HG02885 (cell line): ENCODE measurements at regions not wholly inside any gene's neighbourhood (a gene's known extent, or its start where the extent isn't known, plus 50 kb on each side); places are given as distances from the start of the nearest gene placed in this dataset.

Experiments used
- ATAC-seq: cut with Tn5 transposase; IDR thresholded peaks from one replicate; pipeline ENCODE4 v1.9.1; 2021; ENCODE audit warnings: mild to moderate bottlenecking; ENCODE audit not compliant: unreplicated experiment, poor library complexity

- no peak for ATAC-seq
These were observed 221.7 kb upstream of the CIBAR2 start for GRCh38 chr16:85333744-85334640.

GRCh38 chr16:85334718-85335583 lies 222.7 kb upstream of the CIBAR2 start:
- no peak for ATAC-seq

- ATAC-seq = no peak
These were observed 223.6 kb upstream of the CIBAR2 start for GRCh38 chr16:85335584-85336491.

DNA sequence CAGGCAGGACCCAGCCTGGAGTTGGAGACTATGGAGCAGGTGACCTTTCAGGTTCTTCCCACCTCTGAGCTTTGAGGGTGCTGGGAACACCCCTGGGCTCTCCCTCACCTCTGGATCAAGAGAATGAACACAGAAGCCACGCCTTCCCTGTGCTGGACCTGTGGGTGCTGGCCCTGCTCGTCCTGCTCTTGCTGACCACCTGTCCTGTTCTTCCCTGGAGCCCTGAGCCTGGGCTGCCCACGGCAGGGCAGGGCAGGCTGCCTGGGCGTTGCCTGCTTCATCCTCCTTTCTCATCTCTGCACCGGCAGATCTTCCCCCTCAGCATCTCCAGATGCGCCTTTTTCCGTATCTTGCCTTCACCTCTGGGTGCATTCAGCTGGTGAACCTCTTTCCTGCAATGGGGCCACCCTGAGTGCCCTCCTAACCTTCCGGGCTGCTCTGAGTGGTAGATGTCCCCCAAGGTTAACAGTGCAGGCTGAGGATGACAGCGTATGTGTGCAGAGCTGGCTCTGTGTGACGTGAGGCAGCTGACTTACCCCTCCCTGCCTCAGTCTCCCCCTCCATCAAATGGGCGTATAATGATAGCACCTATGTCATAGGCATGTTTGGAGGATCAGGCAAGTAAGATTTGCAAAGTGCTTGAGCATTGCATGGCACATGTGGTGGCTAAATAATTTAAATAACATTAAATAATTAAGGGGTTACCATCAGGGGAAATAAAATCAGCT lies 225.8 kb upstream of the CIBAR2 start:
- ATAC-seq = no peak

DNA sequence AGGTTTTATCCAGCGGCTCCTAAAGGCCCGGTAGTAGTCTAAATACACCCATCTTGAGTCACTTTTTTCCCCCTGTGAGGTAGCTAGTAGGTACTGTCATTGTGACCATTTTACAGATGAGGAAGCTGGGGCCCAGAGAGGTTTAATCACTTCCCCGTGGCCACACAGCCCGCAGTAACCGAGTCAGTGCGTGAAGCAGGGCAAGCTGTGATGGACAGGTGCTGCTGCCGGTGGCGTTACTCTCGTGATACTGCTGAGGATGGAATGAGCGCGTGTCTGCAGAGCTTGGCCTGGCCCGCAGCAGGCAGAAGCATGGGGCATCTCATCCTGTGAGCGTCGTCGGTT lies 226.3 kb upstream of the CIBAR2 start:
- ATAC-seq = no peak

DNA sequence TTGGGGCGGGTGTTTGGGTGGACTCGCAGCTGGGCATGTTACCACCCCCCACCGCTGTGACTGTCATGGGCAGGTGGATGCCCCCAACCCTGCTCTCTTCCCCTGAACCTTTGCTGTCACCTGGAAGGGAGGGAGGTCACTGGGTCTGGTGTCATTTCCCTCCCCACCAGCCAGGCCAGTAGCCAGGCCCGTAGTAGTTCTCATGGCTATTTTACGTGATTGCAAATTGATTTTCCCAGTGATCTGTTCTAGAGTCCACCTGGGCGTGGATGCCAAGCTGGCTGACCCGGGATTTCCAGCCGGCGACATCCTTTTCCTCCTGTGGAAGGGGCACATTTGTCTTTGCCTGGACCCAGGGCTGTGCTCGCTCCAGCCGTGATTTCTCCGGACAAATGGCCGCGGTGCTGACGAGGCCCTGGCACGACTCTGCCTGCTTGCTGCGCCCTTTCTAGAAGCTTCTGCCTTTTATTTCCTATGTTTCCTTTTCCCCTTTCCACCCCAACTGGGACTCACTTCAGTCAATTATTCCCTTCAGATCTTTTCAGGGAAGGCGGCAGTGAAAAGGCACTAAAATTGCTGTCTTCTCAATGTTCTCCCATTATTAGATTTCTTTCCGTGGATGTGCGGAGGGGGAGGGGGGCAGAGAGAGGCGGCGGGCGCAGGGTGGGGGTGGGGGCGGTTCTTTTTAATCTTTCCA lies 226.9 kb upstream of the CIBAR2 start:
- no peak for ATAC-seq

DNA sequence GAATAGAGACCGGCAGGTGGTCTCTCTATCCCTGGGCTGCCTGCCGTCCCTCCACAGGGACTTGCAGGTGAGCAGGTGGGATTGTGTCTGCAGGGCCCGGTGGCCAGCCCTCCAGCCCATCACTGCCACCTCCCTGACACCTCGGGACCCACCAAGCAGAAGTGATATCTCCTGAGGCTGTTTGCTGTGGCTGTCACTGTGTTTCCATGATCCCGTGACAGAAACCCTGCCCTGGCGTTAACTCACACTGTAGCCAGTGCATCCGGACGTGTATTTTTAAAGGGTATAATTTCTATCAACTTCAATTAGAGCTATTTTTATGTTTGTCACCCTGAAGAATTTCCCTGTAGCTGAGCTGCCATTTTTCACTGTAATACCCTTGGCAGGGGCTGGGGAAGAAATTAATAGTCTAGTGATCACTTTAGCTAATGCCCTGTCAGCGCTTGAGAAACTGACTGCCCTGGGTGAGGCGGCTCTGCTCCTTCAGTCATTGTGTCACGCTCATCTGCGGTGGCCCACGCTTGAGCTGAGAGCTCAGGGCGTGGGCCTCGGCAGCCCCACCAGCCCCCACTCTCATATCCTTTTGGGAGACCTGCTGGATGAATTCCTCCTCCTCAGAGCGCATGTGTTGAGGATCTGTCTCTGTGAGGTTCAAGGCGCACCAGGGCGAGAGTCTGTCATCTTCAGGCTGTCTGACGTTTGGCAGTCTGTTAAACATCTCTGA lies 229.9 kb upstream of the CIBAR2 start:
- ATAC-seq = no peak

- no peak for ATAC-seq
These were observed 232.3 kb upstream of the CIBAR2 start for GRCh38 chr16:85344502-85345128.

DNA sequence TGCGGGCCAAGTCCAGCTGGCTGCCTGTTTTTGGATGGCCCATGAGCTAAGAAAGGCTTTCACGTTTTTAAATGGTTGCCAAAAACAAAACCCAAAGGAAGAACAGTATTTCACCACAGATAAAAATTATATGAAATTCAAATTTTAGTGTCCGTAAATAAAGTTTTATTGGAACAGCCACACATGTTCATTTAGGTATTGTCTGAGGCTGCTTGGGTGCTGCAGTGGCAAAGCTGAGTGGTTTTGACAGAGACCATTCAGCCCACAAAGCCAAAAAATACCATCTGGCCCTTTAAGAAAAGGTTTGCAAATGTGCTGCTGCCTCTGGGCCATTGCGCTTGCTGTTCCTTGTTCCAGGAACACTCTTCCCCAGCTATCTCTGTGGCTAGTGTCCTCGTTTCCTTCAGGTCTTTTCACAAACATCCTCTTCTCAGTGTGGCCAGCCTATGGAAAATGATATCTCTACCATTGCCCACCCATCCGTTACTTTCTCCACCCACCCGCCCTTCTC lies 232.9 kb upstream of the CIBAR2 start:
- no peak for ATAC-seq

GRCh38 chr16:85346404-85347212 lies 234.3 kb upstream of the CIBAR2 start:
- ATAC-seq = no peak

GRCh38 chr16:85347213-85347591 lies 234.9 kb upstream of the CIBAR2 start:
- no peak for ATAC-seq

DNA sequence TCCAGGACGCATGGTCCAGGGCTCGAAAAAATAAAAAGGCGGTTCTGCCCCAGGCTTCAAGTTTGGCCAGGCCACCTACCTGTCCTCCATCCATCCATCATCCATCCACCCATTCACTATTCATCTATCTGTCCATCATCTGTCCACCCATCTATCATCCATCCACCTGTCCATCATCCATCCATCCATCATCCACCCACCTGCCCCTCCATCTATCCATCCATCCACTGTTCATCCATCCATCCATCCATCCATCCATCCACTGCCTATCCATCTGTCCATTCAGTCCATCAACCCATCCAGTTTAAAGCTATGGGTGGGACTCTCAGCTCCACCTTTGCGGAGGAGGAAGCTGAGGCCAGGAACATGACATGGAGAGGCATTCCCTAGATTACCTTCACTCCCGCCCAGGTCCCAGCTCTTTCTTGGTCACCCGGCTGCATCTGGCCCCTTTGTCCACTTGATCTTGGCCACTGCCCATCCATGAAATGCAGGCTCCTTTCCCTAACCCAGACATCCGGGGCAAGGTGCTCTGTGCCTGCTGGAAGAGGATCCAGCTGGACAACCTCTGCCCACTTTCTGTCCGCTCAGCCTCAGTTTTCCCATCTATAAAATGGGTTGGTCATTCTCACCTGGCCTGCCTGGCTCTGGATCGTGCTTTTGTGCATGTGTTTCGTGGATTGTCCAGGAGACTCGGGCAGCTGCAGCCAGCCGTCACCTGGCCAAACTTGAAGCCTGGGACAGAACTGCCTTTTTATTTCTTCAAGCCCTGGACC lies 236.0 kb upstream of the CIBAR2 start:
- ATAC-seq = no peak

DNA sequence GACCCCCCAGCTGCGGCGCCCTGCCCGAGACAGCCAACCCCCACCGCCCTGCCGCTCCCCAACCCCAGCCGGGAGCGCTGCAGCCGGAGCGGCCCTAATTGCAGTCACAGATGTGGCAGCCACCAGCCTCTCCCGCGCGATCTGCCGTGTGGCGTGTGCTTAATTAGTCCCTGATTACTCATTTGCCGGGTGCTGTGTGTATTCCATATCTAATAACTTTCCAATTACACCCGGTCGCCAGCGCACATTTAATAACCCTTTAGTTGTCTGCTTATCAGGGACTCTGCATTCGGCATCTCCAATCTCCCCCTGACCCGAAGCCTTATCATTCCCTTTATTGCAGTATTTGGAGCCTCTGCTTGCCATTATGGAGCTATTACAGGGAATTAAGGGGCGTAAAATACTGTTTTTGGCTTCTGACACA lies 236.7 kb upstream of the CIBAR2 start:
- no peak for ATAC-seq

GRCh38 chr16:85349365-85350145 lies 237.3 kb upstream of the CIBAR2 start:
- no peak for ATAC-seq

GRCh38 chr16:85350146-85350728 lies 238.0 kb upstream of the CIBAR2 start:
- ATAC-seq = no peak
